GM23248 (cell line): ENCODE measurements at regions not wholly inside any gene's neighbourhood (a gene's known extent, or its start where the extent isn't known, plus 50 kb on each side); places are given as distances from the start of the nearest gene placed in this dataset.

Experiments
- DNase-seq: peaks from one replicate; pipeline ENCODE4 v3.0.0-alpha.2; 2015
- H2AFZ ChIP-seq: fragments of 200-600 bp; sonication (generic); 2 replicates; pipeline ENCODE4 v1.6.1; 2016; ENCODE audit warnings: antibody characterized with exemption
- H3F3A ChIP-seq: fragments of 200-600 bp; sonication (generic); 2 replicates; pipeline ENCODE4 v1.6.1; 2016; ENCODE audit warnings: mild to moderate bottlenecking, antibody characterized with exemption, mixed run types; ENCODE audit not compliant: insufficient read depth
- H3K27ac ChIP-seq: fragments of 200-600 bp; sonication (generic); 2 replicates; pipeline ENCODE4 v1.5.1; 2016; ENCODE audit warnings: mild to moderate bottlenecking
- H3K27me3 ChIP-seq: fragments of 200-600 bp; sonication (generic); replicated peaks from 2 replicates; pipeline ENCODE4 v1.6.1; 2016; ENCODE audit warnings: mild to moderate bottlenecking; ENCODE audit not compliant: insufficient read depth
- H3K36me3 ChIP-seq: fragments of 200-600 bp; sonication (generic); 2 replicates; pipeline ENCODE4 v1.6.1; 2016; ENCODE audit warnings: low read depth, mild to moderate bottlenecking
- H3K4me1 ChIP-seq: fragments of 200-600 bp; sonication (generic); 2 replicates; pipeline ENCODE4 v1.6.1; 2016; ENCODE audit warnings: mild to moderate bottlenecking; ENCODE audit not compliant: insufficient read depth
- H3K4me2 ChIP-seq: fragments of 200-600 bp; sonication (generic); one replicate; pipeline ENCODE4 v1.6.1; 2016; ENCODE audit warnings: mild to moderate bottlenecking; ENCODE audit not compliant: unreplicated experiment
- H3K4me3 ChIP-seq: fragments of 200-600 bp; sonication (generic); 2 replicates; pipeline ENCODE4 v1.5.1; 2016; ENCODE audit warnings: mild to moderate bottlenecking
- H3K79me2 ChIP-seq: fragments of 200-600 bp; sonication (generic); 2 replicates; pipeline ENCODE4 v1.6.1; 2016; ENCODE audit warnings: mild to moderate bottlenecking; ENCODE audit not compliant: insufficient read depth
- H3K9ac ChIP-seq: fragments of 200-600 bp; sonication (generic); 2 replicates; pipeline ENCODE4 v1.6.1; 2016; ENCODE audit warnings: mild to moderate bottlenecking
- H3K9me2 ChIP-seq: fragments of 200-600 bp; sonication (generic); 2 replicates; pipeline ENCODE4 v1.6.1; 2016; ENCODE audit warnings: mixed run types, mild to moderate bottlenecking, moderate library complexity; ENCODE audit not compliant: insufficient read depth
- H3K9me3 ChIP-seq: fragments of 200-600 bp; sonication (generic); one replicate; pipeline ENCODE4 v1.6.1; 2017; ENCODE audit warnings: low read depth
- H4K20me1 ChIP-seq: fragments of 200-600 bp; sonication (generic); 2 replicates; pipeline ENCODE4 v1.6.0; 2016; ENCODE audit not compliant: insufficient read depth
- EZH2 ChIP-seq: fragments of 200-600 bp; sonication (generic); IDR thresholded peaks from 2 replicates; pipeline ENCODE4 v1.6.1; 2018; ENCODE audit warnings: antibody characterized with exemption, mild to moderate bottlenecking; ENCODE audit not compliant: insufficient read depth, poor library complexity, severe bottlenecking
- EZH2phosphoT487 ChIP-seq: fragments of 200-600 bp; sonication (generic); IDR thresholded peaks from 2 replicates; pipeline ENCODE4 v1.6.1; 2018; ENCODE audit warnings: antibody characterized with exemption, moderate library complexity, mild to moderate bottlenecking, low read depth; ENCODE audit not compliant: insufficient read depth
- WGBS, 2 experiments: methylation state at CpG; one replicate each; pipeline ENCODE4 v1.1.6; 2015 to 2017; ENCODE audit warnings: low lambda C conversion rate in 2 of 2, low coverage in 1 of 2; ENCODE audit errors: missing lambda C conversion rate in 2 of 2; 5-methylcytosine and 5-hydroxymethylcytosine counted together
- in situ Hi-C: fragments of 300-500 bp; cut with MboI; formaldehyde crosslinking; loops from 2 replicates; pipeline ENCODE4 v1.15.0; 2020

GRCh38 chr2:144329472-144329871 is 190.4 kb downstream of the ZEB2 start:
- TF ChIP-seq EZH2phosphoT487 (no peak), EZH2 (no peak)
- no peak overlapping the region for H3K4me3 ChIP-seq
- no peak overlapping the region for H3K4me2 ChIP-seq
- H3K9me2 ChIP-seq: no peaks in the 10 kb centered on the region
- no peaks in the 10 kb centered on the region for H3F3A ChIP-seq
- H3K4me1 ChIP-seq: peaks cover 9% of the 10 kb centered on the region
- no peak overlapping the region for H3K27ac ChIP-seq
- H3K9me3 ChIP-seq: no peaks in the 10 kb centered on the region
- no peaks in the 10 kb centered on the region for H3K36me3 ChIP-seq
- no peak for DNase-seq
- peaks cover 57% of the 10 kb centered on the region for H3K79me2 ChIP-seq
- no peak overlapping the region for H2AFZ ChIP-seq
- no peaks in the 10 kb centered on the region for H3K27me3 ChIP-seq
- no peak overlapping the region for H3K9ac ChIP-seq
- no peaks in the 10 kb centered on the region for H4K20me1 ChIP-seq
- in situ Hi-C loops: no loop called here
- 94 to 97% methylated on average over 2 of the region's 2 CpGs for WGBS, 2 experiments

DNA sequence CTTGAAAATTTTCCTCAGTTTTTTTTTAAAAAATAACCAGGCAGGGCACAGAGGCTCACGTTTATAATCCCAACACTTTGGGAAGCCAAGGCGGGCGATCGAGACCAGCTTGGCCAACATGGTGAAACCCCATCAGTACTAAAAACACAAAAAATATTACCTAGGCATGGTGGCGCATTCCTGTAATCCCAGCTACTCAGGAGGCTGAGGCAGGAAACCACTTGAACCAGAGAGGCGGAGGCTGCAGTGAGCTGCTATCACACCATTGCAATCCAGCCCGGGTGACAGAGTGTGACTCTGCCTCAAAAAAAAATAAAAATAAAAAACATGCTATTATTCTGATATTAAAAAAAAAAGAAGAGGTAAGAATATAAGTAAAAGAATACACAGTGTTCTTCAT is 191.0 kb downstream of the ZEB2 start:
- Histone ChIP-seq H3K4me2 (no peak overlapping the region), H3K9me3 (no peaks in the 10 kb centered on the region), H3K4me1 (peaks cover 9% of the 10 kb centered on the region), H3K4me3 (no peak overlapping the region), H3K9me2 (no peaks in the 10 kb centered on the region), H3K27ac (no peak overlapping the region), H3K27me3 (no peaks in the 10 kb centered on the region), H3F3A (no peaks in the 10 kb centered on the region), H3K79me2 (peaks cover 60% of the 10 kb centered on the region), H3K9ac (no peak overlapping the region), H3K36me3 (no peaks in the 10 kb centered on the region), H2AFZ (no peak overlapping the region), H4K20me1 (no peaks in the 10 kb centered on the region)
- no peak for TF ChIP-seq EZH2
- no peak for TF ChIP-seq EZH2phosphoT487
- DNase-seq: no peak
- WGBS, 2 experiments: 94 to 100% methylated on average over 7 of the region's 7 CpGs
- in situ Hi-C loops: no loop called here

DNA sequence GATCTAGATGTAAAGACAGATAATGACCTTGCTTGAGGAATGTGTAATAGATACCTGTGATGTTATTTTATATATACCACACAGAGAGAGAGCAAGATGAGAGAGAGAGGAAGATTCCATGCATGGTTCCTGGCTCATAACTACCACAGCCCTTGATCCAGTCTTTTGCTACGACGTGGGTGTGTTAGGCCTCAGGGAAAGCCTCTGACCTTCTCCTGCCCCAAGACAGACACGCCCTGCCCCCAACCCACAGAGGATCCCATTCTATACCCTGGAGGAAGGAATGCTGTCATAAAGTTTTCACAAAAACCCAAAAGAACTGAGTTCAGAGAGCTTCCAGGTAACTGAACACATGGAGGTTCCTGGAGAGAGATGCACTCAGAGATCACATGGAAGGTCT is 193.1 kb downstream of the ZEB2 start:
- no peak overlapping the region for H2AFZ ChIP-seq
- H3K4me2 ChIP-seq: no peak overlapping the region
- no peak overlapping the region for H3K27ac ChIP-seq
- peaks cover 6% of the 10 kb centered on the region for H3K4me1 ChIP-seq
- no peaks in the 10 kb centered on the region for H4K20me1 ChIP-seq
- 0 out of 2 replicates have a peak, but pooled peaks cover 9% of the 10 kb centered on the region for H3F3A ChIP-seq
- peaks cover 74% of the 10 kb centered on the region for H3K79me2 ChIP-seq
- no peaks in the 10 kb centered on the region for H3K27me3 ChIP-seq
- no peak overlapping the region for H3K4me3 ChIP-seq
- no peaks in the 10 kb centered on the region for H3K9me2 ChIP-seq
- WGBS, 2 experiments: 81 to 96% methylated on average over 3 of the region's 3 CpGs
- H3K9ac ChIP-seq: no peak overlapping the region
- in situ Hi-C loops: no loop called here
- H3K9me3 ChIP-seq: no peaks in the 10 kb centered on the region
- TF ChIP-seq EZH2phosphoT487 (no peak), EZH2 (no peak)
- no peak for DNase-seq
- 0 out of 2 replicates have a peak, but pooled peaks cover 7% of the 10 kb centered on the region for H3K36me3 ChIP-seq

DNA sequence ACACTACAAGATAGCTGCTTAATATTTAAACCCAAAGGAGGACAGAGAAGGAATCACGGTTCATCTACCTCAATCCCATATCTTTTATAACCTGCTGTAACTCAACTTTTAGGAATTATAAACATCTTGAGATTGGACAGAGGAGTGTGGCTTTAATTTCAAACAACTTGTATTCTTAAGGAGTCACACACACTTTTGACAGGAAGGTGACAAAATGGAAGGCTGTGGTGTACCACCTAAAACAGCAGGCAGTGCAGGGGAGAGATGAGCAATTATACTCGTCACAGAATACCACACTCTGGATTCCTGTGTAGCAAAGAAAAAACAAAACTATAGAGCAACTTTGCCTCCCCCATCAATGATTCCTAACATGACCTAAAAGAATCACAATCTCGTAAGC is 194.8 kb downstream of the ZEB2 start:
- no peaks in the 10 kb centered on the region for H4K20me1 ChIP-seq
- H3K36me3 ChIP-seq: 0 out of 2 replicates have a peak, but pooled peaks cover 7% of the 10 kb centered on the region
- H3K9me2 ChIP-seq: no peaks in the 10 kb centered on the region
- in situ Hi-C loops: no loop called here
- no peak overlapping the region for H3K9ac ChIP-seq
- peaks cover 12% of the 10 kb centered on the region; the same call in 1 of the 2 replicates for H3F3A ChIP-seq
- TF ChIP-seq EZH2: no peak
- no peak for TF ChIP-seq EZH2phosphoT487
- no peak overlapping the region for H3K4me2 ChIP-seq
- H2AFZ ChIP-seq: no peak overlapping the region
- no peaks in the 10 kb centered on the region for H3K9me3 ChIP-seq
- 94 to 95% methylated on average over 3 of the region's 3 CpGs for WGBS, 2 experiments
- peaks cover 8% of the 10 kb centered on the region; the same call in 1 of the 2 replicates for H3K4me1 ChIP-seq
- no peak overlapping the region for H3K27ac ChIP-seq
- peaks cover 65% of the 10 kb centered on the region for H3K79me2 ChIP-seq
- no peak overlapping the region for H3K4me3 ChIP-seq
- DNase-seq: no peak
- H3K27me3 ChIP-seq: no peaks in the 10 kb centered on the region

GRCh38 chr2:144324446-144325045 is 195.4 kb downstream of the ZEB2 start:
- Histone ChIP-seq H3K4me1 (peaks cover 8% of the 10 kb centered on the region; the same call in 1 of the 2 replicates), H3K9me3 (no peaks in the 10 kb centered on the region), H3K9ac (no peak overlapping the region), H3K4me3 (no peak overlapping the region), H2AFZ (no peak overlapping the region), H3K9me2 (no peaks in the 10 kb centered on the region), H3K79me2 (peaks cover 60% of the 10 kb centered on the region), H3K27ac (no peak overlapping the region), H3F3A (peaks cover 17% of the 10 kb centered on the region; the same call in 1 of the 2 replicates), H3K4me2 (no peak overlapping the region), H4K20me1 (no peaks in the 10 kb centered on the region), H3K36me3 (0 out of 2 replicates have a peak, but pooled peaks cover 7% of the 10 kb centered on the region), H3K27me3 (no peaks in the 10 kb centered on the region)
- in situ Hi-C loops: no loop called here
- DNase-seq: no peak
- WGBS, 2 experiments: 88 to 97% methylated on average over 4 of the region's 4 CpGs
- TF ChIP-seq EZH2 (no peak), EZH2phosphoT487 (no peak)
